Fibroblast of skin of scalp (primary cell): ENCODE measurements at regions not wholly inside any gene's neighbourhood (a gene's known extent, or its start where the extent isn't known, plus 50 kb on each side); places are given as distances from the start of the nearest gene placed in this dataset.

Source experiments
- DNase-seq: peaks from one replicate; pipeline ENCODE4 v3.0.0-alpha.2; 2013

GRCh38 chr5:20109326-20109725 lies 121.3 kb upstream of the CDH18 start:
- DNase-seq: no peak

GRCh38 chr5:20105915-20106314 lies 117.9 kb upstream of the CDH18 start:
- no peak for DNase-seq

GRCh38 chr5:20102293-20102692 lies 114.3 kb upstream of the CDH18 start:
- DNase-seq: no peak

- no peak for DNase-seq
Observed at GRCh38 chr5:20098694-20099093, 110.7 kb upstream of the CDH18 start.

- DNase-seq: no peak
Observed at GRCh38 chr5:20088361-20088760, 100.4 kb upstream of the CDH18 start.

- DNase-seq: no peak
Observed at GRCh38 chr5:20087299-20087698, 99.3 kb upstream of the CDH18 start.

- DNase-seq: no peak
Observed at GRCh38 chr5:20077186-20077585, 89.2 kb upstream of the CDH18 start.

GRCh38 chr5:20056933-20057332 lies 68.9 kb upstream of the CDH18 start:
- no peak for DNase-seq

GRCh38 chr5:20055301-20055700 lies 67.3 kb upstream of the CDH18 start:
- no peak for DNase-seq

GRCh38 chr5:20050262-20050661 lies 62.3 kb upstream of the CDH18 start:
- DNase-seq: no peak

GRCh38 chr5:20044460-20044859 lies 56.5 kb upstream of the CDH18 start:
- DNase-seq: no peak

GRCh38 chr5:20041326-20042274 lies 53.6 kb upstream of the CDH18 start:
- no peak for DNase-seq

- DNase-seq: no peak
Observed at GRCh38 chr5:20040901-20041300, 52.9 kb upstream of the CDH18 start.
